SK-N-SH (cell line): ENCODE measurements at regions not wholly inside any gene's neighbourhood (a gene's known extent, or its start where the extent isn't known, plus 50 kb on each side); places are given as distances from the start of the nearest gene placed in this dataset.

Experiments used
- CTCF ChIA-PET: fragments of 300-600, 350-600 bp; formaldehyde crosslinking; extraction: SDS; loops from one replicate; lab custom pipeline; 2021; lab: Yijun Ruan, JAX
- POLR2A ChIA-PET: fragments of 350-600 bp; sonication (Branson Sonifier 250); formaldehyde crosslinking; extraction: SDS; loops from one replicate; lab custom pipeline; 2020; ENCODE audit warnings: antibody characterized with exemption, inconsistent platforms; lab: Yijun Ruan, JAX
- DNase-seq: peaks from one replicate; pipeline ENCODE4 v3.0.0; 2012
- H2AFZ ChIP-seq: fragments of 200-600 bp; sonication (generic); 2 replicates; pipeline ENCODE4 v1.8.1; 2016; ENCODE audit warnings: antibody characterized with exemption, mild to moderate bottlenecking, low read depth
- H3F3A ChIP-seq: fragments of 200-600 bp; sonication (generic); replicated peaks from 2 replicates; pipeline ENCODE3; 2016; ENCODE audit warnings: antibody characterized with exemption, mild to moderate bottlenecking; ENCODE audit not compliant: insufficient read depth
- H3K27ac ChIP-seq, 2 experiments: fragments of 200-500 bp in 1 of 2; fragments of 200-600 bp in 1 of 2; sonication (Bioruptor generic) in 1 of 2; sonication (generic), shearing (Covaris generic) in 1 of 2; 2 replicates each; pipeline versions ENCODE4 v1.5.1 to v1.6.1; 2014 to 2016; ENCODE audit warnings: low read depth in 2 of 2, inconsistent platforms in 1 of 2, low read length in 1 of 2, mild to moderate bottlenecking in 1 of 2, mixed read lengths in 1 of 2
- H3K27me3 ChIP-seq: fragments of 200-600 bp; sonication (generic), shearing (Covaris generic); 2 replicates; pipeline ENCODE4 v1.6.1; 2016; ENCODE audit warnings: mixed run types; ENCODE audit not compliant: insufficient read depth
- H3K36me3 ChIP-seq, 2 experiments: fragments of 200-500 bp in 1 of 2; fragments of 200-600 bp in 1 of 2; sonication (Bioruptor generic) in 1 of 2; sonication (generic) in 1 of 2; replicated peaks in 1 of 2; 2 replicates each; pipeline versions ENCODE3 to v1.5.1; 2014 to 2016; ENCODE audit warnings: low read length in 1 of 2, mild to moderate bottlenecking in 1 of 2; ENCODE audit not compliant: insufficient read depth in 2 of 2, control insufficient read depth in 1 of 2
- H3K4me1 ChIP-seq, 2 experiments: fragments of 200-500 bp in 1 of 2; fragments of 200-600 bp in 1 of 2; sonication (Bioruptor generic) in 1 of 2; sonication (generic), shearing (Covaris generic) in 1 of 2; 2 replicates each; pipeline versions ENCODE4 v1.5.1 to v1.6.1; 2014 to 2016; ENCODE audit warnings: low read depth in 1 of 2, low read length in 1 of 2, mixed run types in 1 of 2; ENCODE audit not compliant: insufficient read depth in 2 of 2, control insufficient read depth in 1 of 2
- H3K4me2 ChIP-seq: fragments of 200-600 bp; sonication (generic), shearing (Covaris generic); 2 replicates; pipeline ENCODE4 v1.6.1; 2017; ENCODE audit warnings: mixed run types
- H3K4me3 ChIP-seq, 2 experiments: fragments of 200-500 bp in 1 of 2; fragments of 200-600 bp in 1 of 2; sonication (Bioruptor generic) in 1 of 2; sonication (generic), shearing (Covaris generic) in 1 of 2; 2 replicates each; pipeline versions ENCODE4 v1.5.1 to v1.8.1; 2014 to 2016; ENCODE audit warnings: low read depth in 2 of 2, inconsistent platforms in 1 of 2, low read length in 1 of 2, mild to moderate bottlenecking in 1 of 2, mixed read lengths in 1 of 2, moderate library complexity in 1 of 2
- H3K79me2 ChIP-seq: fragments of 200-600 bp; sonication (generic); 2 replicates; pipeline ENCODE4 v1.8.1; 2017; ENCODE audit warnings: mild to moderate bottlenecking; ENCODE audit not compliant: insufficient read depth
- H3K9ac ChIP-seq: fragments of 200-600 bp; sonication (generic); 2 replicates; pipeline ENCODE4 v1.6.1; 2017; ENCODE audit warnings: mixed run types
- H3K9me2 ChIP-seq: fragments of 200-600 bp; sonication (generic); 2 replicates; pipeline ENCODE4 v1.6.1; 2017; ENCODE audit warnings: mixed run types
- H3K9me3 ChIP-seq: fragments of 200-600 bp; sonication (generic); 2 replicates; pipeline ENCODE4 v1.6.1; 2017; ENCODE audit warnings: mixed run types, mild to moderate bottlenecking, moderate library complexity
- H4K20me1 ChIP-seq: fragments of 200-600 bp; sonication (generic); 2 replicates; pipeline ENCODE4 v1.6.1; 2017; ENCODE audit warnings: mild to moderate bottlenecking, mixed run types; ENCODE audit not compliant: insufficient read depth
- CHD2 ChIP-seq: fragments of 150-350 bp; IDR thresholded peaks from 2 replicates; pipeline ENCODE4 v1.6.1; 2018; ENCODE audit warnings: low read length; ENCODE audit not compliant: partially characterized antibody
- EP300 ChIP-seq, 2 experiments: IDR thresholded peaks; 2 replicates each; pipeline versions ENCODE4 v1.4.0 to v1.6.1; 2012; ENCODE audit warnings: borderline replicate concordance in 1 of 2, low read depth in 1 of 2, low read length in 1 of 2
- FOSL2 ChIP-seq: IDR thresholded peaks from 2 replicates; pipeline ENCODE4 v1.4.0; 2012; ENCODE audit warnings: low read depth, mild to moderate bottlenecking, moderate library complexity, borderline replicate concordance
- FOXJ3 ChIP-seq: sonication (generic); formaldehyde crosslinking; IDR thresholded peaks from 2 replicates; pipeline ENCODE4 v1.5.1; 2020; ENCODE audit warnings: mild to moderate bottlenecking, missing genetic modification reagents
- FOXM1 ChIP-seq: IDR thresholded peaks from 2 replicates; pipeline ENCODE4 v1.4.0; 2012; ENCODE audit warnings: low read depth, mild to moderate bottlenecking
- GABPA ChIP-seq: IDR thresholded peaks from 2 replicates; pipeline ENCODE4 v1.4.0; 2012; ENCODE audit warnings: low read depth, mild to moderate bottlenecking
- GATA2 ChIP-seq: sonication (generic); formaldehyde crosslinking; IDR thresholded peaks from 2 replicates; pipeline ENCODE4 v1.5.0; 2020; ENCODE audit warnings: mild to moderate bottlenecking, missing genetic modification reagents
- IRF3 ChIP-seq: fragments of 150-350 bp; IDR thresholded peaks from 2 replicates; pipeline ENCODE4 v1.6.1; 2016; ENCODE audit warnings: mild to moderate bottlenecking, low read depth, low read length
- JUND ChIP-seq: IDR thresholded peaks from 2 replicates; pipeline ENCODE4 v1.4.0; 2012
- NRF1 ChIP-seq: IDR thresholded peaks from 2 replicates; pipeline ENCODE4 v1.6.1; 2012; ENCODE audit warnings: low read depth, mild to moderate bottlenecking, low read length
- PBX3 ChIP-seq: IDR thresholded peaks from 2 replicates; pipeline ENCODE4; 2012
- RXRA ChIP-seq: IDR thresholded peaks from 2 replicates; pipeline ENCODE4 v1.4.0; 2012; ENCODE audit warnings: low read depth, mild to moderate bottlenecking, borderline replicate concordance
- SMC3 ChIP-seq: IDR thresholded peaks from 2 replicates; pipeline ENCODE4 v1.6.1; 2012; ENCODE audit warnings: low read depth, low read length, improper control_type of control experiment
- TAF1 ChIP-seq: IDR thresholded peaks from 2 replicates; pipeline ENCODE4 v1.6.1; 2012; ENCODE audit warnings: low read depth, mild to moderate bottlenecking, low read length, moderate library complexity, borderline replicate concordance
- USF2 ChIP-seq: fragments of 150-350 bp; IDR thresholded peaks from 2 replicates; pipeline ENCODE4 v1.6.1; 2017; ENCODE audit warnings: antibody characterized with exemption, low read length, low read depth, borderline replicate concordance
- WGBS: methylation state at CpG from one replicate; pipeline ENCODE4 v1.1.6; 2017; ENCODE audit warnings: low lambda C conversion rate; 5-methylcytosine and 5-hydroxymethylcytosine counted together
- TF ChIP-seq, protein P1 (sequence below): IDR thresholded peaks from 2 replicates; pipeline ENCODE4 v1.4.0; 2012; ENCODE audit warnings: low read depth

- no peak overlapping the region for H3K9ac ChIP-seq
- no peaks in the 10 kb centered on the region for H3K9me2 ChIP-seq
- ChIA-PET CTCF (interaction anchor here (0.7 kb wide), 1 partner anchor 117 kb away, joined by 3 read pairs; no protein-coding TSS in a partner anchor), POLR2A (interaction anchor here (0.7 kb wide), 1 partner anchor 127 kb away, joined by 3 read pairs; no protein-coding TSS in a partner anchor)
- H3K36me3 ChIP-seq: no peaks in the 10 kb centered on the region
- peak overlapping the region in 1 of 2 experiments; percentile 39; a peak in 1 of 4 replicates for H3K27ac ChIP-seq
- no peaks in the 10 kb centered on the region for H3F3A ChIP-seq
- H3K27me3 ChIP-seq: no peaks in the 10 kb centered on the region
- DNase-seq: no peak
- no peak overlapping the region for H3K4me2 ChIP-seq
- H3K79me2 ChIP-seq: no peaks in the 10 kb centered on the region
- H2AFZ ChIP-seq: no peak overlapping the region
- no peaks in the 10 kb centered on the region for H3K9me3 ChIP-seq
- H4K20me1 ChIP-seq: no peaks in the 10 kb centered on the region
- TF ChIP-seq GATA2 (CRISPR knock-in tag): peak; percentile 74; the same call in 1 of the 2 replicates
- peak in 1 of 2 experiments; percentile 52; a peak in 1 of 4 replicates for TF ChIP-seq EP300 (IDR thresholded peaks at IDR 0.05; ENCODE audit: borderline replicate concordance in 1 of 2, low read depth in 1 of 2, low read length in 1 of 2)
- no peak for TF ChIP-seq NRF1
- no peak overlapping the region for H3K4me3 ChIP-seq
- H3K4me1 ChIP-seq: peaks cover 0 to 12% of the 10 kb centered on the region in 2 experiments; a peak in 2 of 4 replicates
- 49% methylated on average over 7 of the region's 7 CpGs for WGBS
Observed at GRCh38 chr9:2385746-2386145, 235.8 kb upstream of the VLDLR start.

GRCh38 chr9:2386566-2386965, 235.0 kb upstream of the VLDLR start:
- POLR2A ChIA-PET: no interaction called here

More at GRCh38 chr9:2386566-2386965, 235.0 kb upstream of the VLDLR start:
- H3K9me2 ChIP-seq: no peaks in the 10 kb centered on the region
- H3K4me1 ChIP-seq: peaks cover 0 to 12% of the 10 kb centered on the region in 2 experiments; a peak in 2 of 4 replicates
- no peaks in the 10 kb centered on the region for H3K36me3 ChIP-seq
- DNase-seq: no peak
- no peak overlapping the region for H2AFZ ChIP-seq
- no peak overlapping the region for H3K27ac ChIP-seq
- TF ChIP-seq SMC3 (no peak), GATA2 (CRISPR knock-in tag) (no peak), IRF3 (no peak), RXRA (no peak), GABPA (no peak), JUND (no peak), TAF1 (no peak), CHD2 (no peak), FOXM1 (no peak), USF2 (no peak), FOSL2 (no peak), PBX3 (no peak), FOXJ3 (CRISPR knock-in tag) (no peak)
- TF ChIP-seq, protein P1, sequence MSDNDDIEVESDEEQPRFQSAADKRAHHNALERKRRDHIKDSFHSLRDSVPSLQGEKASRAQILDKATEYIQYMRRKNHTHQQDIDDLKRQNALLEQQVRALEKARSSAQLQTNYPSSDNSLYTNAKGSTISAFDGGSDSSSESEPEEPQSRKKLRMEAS: no peak
- no peaks in the 10 kb centered on the region for H3F3A ChIP-seq
- no peaks in the 10 kb centered on the region for H4K20me1 ChIP-seq
- H3K4me2 ChIP-seq: no peak overlapping the region
- no peaks in the 10 kb centered on the region for H3K79me2 ChIP-seq
- no peaks in the 10 kb centered on the region for H3K9me3 ChIP-seq
- H3K4me3 ChIP-seq: no peak overlapping the region
- no peaks in the 10 kb centered on the region for H3K27me3 ChIP-seq
- CTCF ChIA-PET: interaction anchor here (2.8 kb wide), 1 partner anchor 341 kb away, joined by 8 read pairs; no protein-coding TSS in a partner anchor
- H3K9ac ChIP-seq: no peak overlapping the region
